ENCODE measurements at regions not wholly inside any gene's neighbourhood (a gene's known extent, or its start where the extent isn't known, plus 50 kb on each side); places are given as distances from the start of the nearest gene placed in this dataset.

GRCh38 chr4:111040904-111041303 lies 418.0 kb upstream of the PITX2 start:
- H3K27ac ChIP-seq (ENCODE audit: low read depth, low read length) = no peak overlapping the region
- no peaks in the 10 kb centered on the region for H3F3A ChIP-seq (ENCODE audit: insufficient read depth)
- H3K9me2 ChIP-seq (replicated peaks; ENCODE audit: insufficient read depth, low read length) = no peaks in the 10 kb centered on the region
- H3K9me3 ChIP-seq (ENCODE audit: insufficient read depth, low read length) = no peaks in the 10 kb centered on the region
- TF ChIP-seq CTCF (IDR thresholded peaks at IDR 0.05; ENCODE audit: insufficient read depth, low read length, poor library complexity, severe bottlenecking) (no peak), EZH2phosphoT487 (conservative IDR thresholded peaks at IDR 0.05; ENCODE audit: low read length) (no peak)
- H3K79me2 ChIP-seq (ENCODE audit: insufficient read depth, low read length) = no peaks in the 10 kb centered on the region
- H3K27me3 ChIP-seq (ENCODE audit: low read length) = no peaks in the 10 kb centered on the region
- H2AFZ ChIP-seq (ENCODE audit: low read depth, low read length, severe bottlenecking) = no peak overlapping the region
- no peaks in the 10 kb centered on the region for H4K20me1 ChIP-seq (ENCODE audit: low read depth, low read length)
- no peak overlapping the region for H3K4me2 ChIP-seq (ENCODE audit: low read depth, low read length, poor library complexity, severe bottlenecking)
- H3K9ac ChIP-seq (ENCODE audit: low read length) = no peak overlapping the region
- no peak overlapping the region for H3K4me3 ChIP-seq (ENCODE audit: insufficient read depth, low read length, poor library complexity, severe bottlenecking)
- no peaks in the 10 kb centered on the region for H3K36me3 ChIP-seq (ENCODE audit: low read length)

- Histone ChIP-seq H3K4me2 (ENCODE audit: low read depth, low read length, poor library complexity, severe bottlenecking) (no peak overlapping the region), H3K27me3 (ENCODE audit: low read length) (no peaks in the 10 kb centered on the region), H3F3A (ENCODE audit: insufficient read depth) (no peaks in the 10 kb centered on the region), H4K20me1 (ENCODE audit: low read depth, low read length) (no peaks in the 10 kb centered on the region), H3K27ac (ENCODE audit: low read depth, low read length) (no peak overlapping the region), H3K36me3 (ENCODE audit: low read length) (no peaks in the 10 kb centered on the region), H3K9me3 (ENCODE audit: insufficient read depth, low read length) (no peaks in the 10 kb centered on the region), H3K4me3 (ENCODE audit: insufficient read depth, low read length, poor library complexity, severe bottlenecking) (no peak overlapping the region), H3K79me2 (ENCODE audit: insufficient read depth, low read length) (no peaks in the 10 kb centered on the region), H3K9me2 (replicated peaks; ENCODE audit: insufficient read depth, low read length) (no peaks in the 10 kb centered on the region), H2AFZ (ENCODE audit: low read depth, low read length, severe bottlenecking) (no peak overlapping the region), H3K9ac (ENCODE audit: low read length) (no peak overlapping the region)
- TF ChIP-seq CTCF (IDR thresholded peaks at IDR 0.05; ENCODE audit: insufficient read depth, low read length, poor library complexity, severe bottlenecking) = no peak
- TF ChIP-seq EZH2phosphoT487 (conservative IDR thresholded peaks at IDR 0.05; ENCODE audit: low read length) = no peak
Measured at GRCh38 chr4:111043286-111043685, 420.4 kb upstream of the PITX2 start.

- Histone ChIP-seq H3K9me2 (replicated peaks; ENCODE audit: insufficient read depth, low read length) (no peaks in the 10 kb centered on the region), H4K20me1 (ENCODE audit: low read depth, low read length) (no peaks in the 10 kb centered on the region), H3K4me3 (ENCODE audit: insufficient read depth, low read length, poor library complexity, severe bottlenecking) (no peak overlapping the region), H3K36me3 (ENCODE audit: low read length) (no peaks in the 10 kb centered on the region), H3K9ac (ENCODE audit: low read length) (no peak overlapping the region), H3K27me3 (ENCODE audit: low read length) (no peaks in the 10 kb centered on the region), H3K27ac (ENCODE audit: low read depth, low read length) (no peak overlapping the region), H3K79me2 (ENCODE audit: insufficient read depth, low read length) (no peaks in the 10 kb centered on the region), H2AFZ (ENCODE audit: low read depth, low read length, severe bottlenecking) (no peak overlapping the region), H3K4me2 (ENCODE audit: low read depth, low read length, poor library complexity, severe bottlenecking) (no peak overlapping the region), H3K9me3 (ENCODE audit: insufficient read depth, low read length) (no peaks in the 10 kb centered on the region), H3F3A (ENCODE audit: insufficient read depth) (no peaks in the 10 kb centered on the region)
- TF ChIP-seq CTCF (IDR thresholded peaks at IDR 0.05; ENCODE audit: insufficient read depth, low read length, poor library complexity, severe bottlenecking) = no peak
- TF ChIP-seq EZH2phosphoT487 (conservative IDR thresholded peaks at IDR 0.05; ENCODE audit: low read length) = no peak
Measured at GRCh38 chr4:111045992-111046391, 423.1 kb upstream of the PITX2 start.
